IMR-90 (cell line): ENCODE measurements at regions not wholly inside any gene's neighbourhood (a gene's known extent, or its start where the extent isn't known, plus 50 kb on each side); places are given as distances from the start of the nearest gene placed in this dataset.

Experiments
- ATAC-seq: fragments of 200-7000 bp; cut with Tn5 transposase; 2 replicates; pipeline ENCODE4 v1.9.1; 2020; ENCODE audit warnings: low read depth, mild to moderate bottlenecking, moderate library complexity
- BruUV-seq: library from RNA; stranded (reverse); fragments of 400-500 nt; replicated peaks from 2 replicates; lab custom pipeline; 2021; lab: Mats Ljungman, UMichigan
- CTCF ChIA-PET: fragments of 300-600 bp; formaldehyde crosslinking; extraction: SDS; loops from one replicate; lab custom pipeline; 2021; ENCODE audit warnings: antibody characterized with exemption; lab: Yijun Ruan, JAX
- POLR2A ChIA-PET: fragments of 300-600 bp; sonication (Branson Sonifier 250); formaldehyde crosslinking; loops from one replicate; lab custom pipeline; 2022; ENCODE audit warnings: antibody characterized with exemption; ENCODE audit not compliant: unreplicated experiment; lab: Charles Lee
- DNase-seq: peaks from one replicate; pipeline ENCODE4 v3.0.0; 2013
- H2AFZ ChIP-seq: replicated peaks from 2 replicates; pipeline ENCODE3; 2013; ENCODE audit warnings: low read length, mild to moderate bottlenecking; ENCODE audit not compliant: poor library complexity
- H2AK5ac ChIP-seq: 2 replicates; pipeline ENCODE4 v1.6.1; 2013; ENCODE audit warnings: low read depth, low read length, inconsistent platforms
- H2AK9ac ChIP-seq: replicated peaks from 2 replicates; pipeline ENCODE3; 2013; ENCODE audit warnings: mild to moderate bottlenecking, low read depth, low read length, moderate library complexity; ENCODE audit not compliant: poor library complexity
- H2BK120ac ChIP-seq: 2 replicates; pipeline ENCODE4 v1.6.1; 2013; ENCODE audit warnings: low read depth, low read length, inconsistent platforms
- H2BK15ac ChIP-seq: 3 replicates; pipeline ENCODE4 v1.6.1; 2013; ENCODE audit warnings: low read depth, low read length, inconsistent platforms
- H2BK20ac ChIP-seq: 2 replicates; pipeline ENCODE4 v1.6.1; 2013; ENCODE audit warnings: low read depth, mild to moderate bottlenecking, inconsistent platforms, low read length, moderate library complexity
- H2BK5ac ChIP-seq: 2 replicates; pipeline ENCODE4 v1.6.1; 2013; ENCODE audit warnings: mild to moderate bottlenecking, low read depth, low read length, inconsistent platforms; ENCODE audit not compliant: poor library complexity, severe bottlenecking
- H3K14ac ChIP-seq: replicated peaks from 2 replicates; pipeline ENCODE4 v1.6.1; 2013; ENCODE audit warnings: low read depth, low read length, inconsistent platforms
- H3K18ac ChIP-seq: 2 replicates; pipeline ENCODE4 v1.6.1; 2013; ENCODE audit warnings: low read depth, low read length, control low read depth
- H3K23ac ChIP-seq: 2 replicates; pipeline ENCODE4 v1.6.1; 2013; ENCODE audit warnings: low read depth, low read length, inconsistent platforms
- H3K27ac ChIP-seq: 2 replicates; pipeline ENCODE4 v1.5.1; 2013; ENCODE audit warnings: mild to moderate bottlenecking, control low read depth, low read length; ENCODE audit not compliant: insufficient read depth
- H3K27me3 ChIP-seq: 2 replicates; pipeline ENCODE4 v1.6.1; 2013; ENCODE audit warnings: low read length; ENCODE audit not compliant: control insufficient read depth, insufficient read depth
- H3K36me3 ChIP-seq: 2 replicates; pipeline ENCODE4 v1.6.1; 2013; ENCODE audit warnings: low read length, mixed read lengths; ENCODE audit not compliant: control insufficient read depth, insufficient read depth
- H3K4ac ChIP-seq: 2 replicates; pipeline ENCODE4 v1.6.1; 2013; ENCODE audit warnings: low read depth, low read length, inconsistent platforms
- H3K4me1 ChIP-seq: 2 replicates; pipeline ENCODE4 v1.6.1; 2013; ENCODE audit warnings: low read length, mixed read lengths; ENCODE audit not compliant: control insufficient read depth, insufficient read depth
- H3K4me2 ChIP-seq: 2 replicates; pipeline ENCODE4 v1.6.1; 2013; ENCODE audit warnings: low read depth, mild to moderate bottlenecking, control low read depth, low read length, moderate library complexity
- H3K4me3 ChIP-seq: 2 replicates; pipeline ENCODE4 v1.5.1; 2013; ENCODE audit warnings: low read depth, mild to moderate bottlenecking, control low read depth, low read length, moderate library complexity; ENCODE audit not compliant: insufficient read depth
- H3K56ac ChIP-seq: 2 replicates; pipeline ENCODE4 v1.6.1; 2013; ENCODE audit warnings: low read length, inconsistent platforms; ENCODE audit not compliant: insufficient read depth; ENCODE audit errors: extremely low read depth
- H3K79me1 ChIP-seq, 2 experiments: 2 replicates each; pipeline ENCODE4 v1.6.1; 2013; ENCODE audit warnings: low read length in 2 of 2, inconsistent platforms in 1 of 2, low read depth in 1 of 2
- H3K9ac ChIP-seq: 2 replicates; pipeline ENCODE4 v1.6.1; 2013; ENCODE audit warnings: low read depth, low read length, control low read depth
- H3K9me1 ChIP-seq: 2 replicates; pipeline ENCODE4 v1.6.1; 2013; ENCODE audit warnings: low read length, inconsistent platforms; ENCODE audit not compliant: insufficient read depth
- H3K9me3 ChIP-seq: 2 replicates; pipeline ENCODE4 v1.6.1; 2013; ENCODE audit warnings: low read length; ENCODE audit not compliant: control insufficient read depth, insufficient read depth
- H4K20me1 ChIP-seq: 2 replicates; pipeline ENCODE4 v1.6.1; 2013; ENCODE audit warnings: low read length, inconsistent platforms; ENCODE audit not compliant: insufficient read depth
- H4K5ac ChIP-seq: 2 replicates; pipeline ENCODE4 v1.6.1; 2013; ENCODE audit warnings: mild to moderate bottlenecking, low read depth, low read length, control low read depth
- H4K8ac ChIP-seq, 2 experiments: 2 replicates each; pipeline ENCODE4 v1.6.1; 2013; ENCODE audit warnings: low read depth in 2 of 2, low read length in 2 of 2, control low read depth in 1 of 2, inconsistent platforms in 1 of 2
- H4K91ac ChIP-seq: 2 replicates; pipeline ENCODE4 v1.6.1; 2013; ENCODE audit warnings: low read depth, low read length, inconsistent platforms; ENCODE audit not compliant: insufficient read depth
- FOS ChIP-seq: fragments of 150-350 bp; IDR thresholded peaks from 2 replicates; pipeline ENCODE4 v1.6.1; 2016; ENCODE audit warnings: low read depth, low read length
- MAZ ChIP-seq: IDR thresholded peaks from 2 replicates; pipeline ENCODE4 v1.6.1; 2012; ENCODE audit warnings: low read depth, mild to moderate bottlenecking, low read length, improper control_type of control experiment, moderate library complexity, borderline replicate concordance
- POLR2A ChIP-seq: IDR thresholded peaks from 2 replicates; pipeline ENCODE4 v1.6.1; 2012; ENCODE audit warnings: mild to moderate bottlenecking, low read depth, low read length
- RFX5 ChIP-seq: IDR thresholded peaks from 2 replicates; pipeline ENCODE4 v1.8.0; 2012; ENCODE audit warnings: low read depth, mild to moderate bottlenecking, low read length, moderate library complexity
- WGBS, 2 experiments: methylation state at CpG; one replicate each; pipeline versions ENCODE4 v1.1.5 to v1.1.7; 2013; ENCODE audit warnings: missing lambda C conversion rate in 2 of 2; ENCODE audit not compliant: insufficient read length in 1 of 2; ENCODE audit errors: extremely low coverage in 2 of 2; 5-methylcytosine and 5-hydroxymethylcytosine counted together
- dilution Hi-C: fragments of 300-500 bp; cut with HindIII; formaldehyde crosslinking; loops from one replicate; pipeline ENCODE4 v1.14.3; 2018; ENCODE audit warnings: low sequenced_read_pairs; ENCODE audit not compliant: unreplicated experiment
- in situ Hi-C: fragments of 300-500 bp; cut with MboI; formaldehyde crosslinking; loops from 3 replicates; pipeline ENCODE4 v1.14.3; 2019; ENCODE audit warnings: low sequenced_read_pairs, inconsistent platforms, mixed read lengths
- intact Hi-C: fragments of 100-400 bp; cut with micrococcal nuclease; formaldehyde crosslinking; loops from 2 replicates; pipeline ENCODE4 v1.10.0; 2022

- no peak overlapping the region for H2BK120ac ChIP-seq
- H3K4me3 ChIP-seq = no peak overlapping the region
- H3K79me1 ChIP-seq = no peaks in the 10 kb centered on the region
- no peak overlapping the region for H3K23ac ChIP-seq
- H3K14ac ChIP-seq = no peak overlapping the region
- no peak overlapping the region for H3K27ac ChIP-seq
- no peak overlapping the region for H3K56ac ChIP-seq
- no peak overlapping the region for H3K4ac ChIP-seq
- no peak overlapping the region for H2BK15ac ChIP-seq
- no peak overlapping the region for H3K9ac ChIP-seq
- H3K27me3 ChIP-seq = peaks cover 2% of the 10 kb centered on the region; the same call in 1 of the 2 replicates
- H2AK9ac ChIP-seq = no peak overlapping the region
- no peak overlapping the region for H2BK20ac ChIP-seq
- H2AFZ ChIP-seq = peak overlapping the region; percentile 2
- no peaks in the 10 kb centered on the region for H4K20me1 ChIP-seq
- ChIA-PET CTCF (no interaction called here), POLR2A (no interaction called here)
- TF ChIP-seq RFX5 (no peak), FOS (no peak), MAZ (no peak), POLR2A (no peak)
- H3K4me2 ChIP-seq = no peak overlapping the region
- peak; percentile 21 for DNase-seq
- BruUV-seq = no TSS peak
- H3K4me1 ChIP-seq = peaks cover 6% of the 10 kb centered on the region; the same call in 1 of the 2 replicates
- no peaks in the 10 kb centered on the region for H3K9me3 ChIP-seq
- no CpG with 5 or more reads among the region's 1 CpG for WGBS, 2 experiments
- dilution Hi-C loops (no loop called here), in situ Hi-C loops (no loop called here), intact Hi-C loops (no loop called here)
- ATAC-seq = no peak
- no peak overlapping the region for H4K5ac ChIP-seq
- H4K8ac ChIP-seq = no peak overlapping the region
- H3K18ac ChIP-seq = no peak overlapping the region
- no peak overlapping the region for H2BK5ac ChIP-seq
- H3K9me1 ChIP-seq = peaks cover 12% of the 10 kb centered on the region; the same call in 1 of the 2 replicates
- H4K91ac ChIP-seq = no peak overlapping the region
- H2AK5ac ChIP-seq = no peak overlapping the region; the same call in 1 of the 2 replicates
- H3K36me3 ChIP-seq = no peaks in the 10 kb centered on the region
Measured at GRCh38 chr1:91613595-91613994, 112.9 kb downstream of the CDC7 start.
